AML-193 (cell line): ENCODE measurements at regions not wholly inside any gene's neighbourhood (a gene's known extent, or its start where the extent isn't known, plus 50 kb on each side); places are given as distances from the start of the nearest gene placed in this dataset.
"Not testable (repeated sequence)": the region's sequence is repeated elsewhere in the genome, so short reads cannot be mapped to it uniquely, and the experiment has no call there.

ENCODE experiments used
- DNase-seq, 2 experiments: peaks; one replicate each; lab custom pipeline; 2025; lab: John Stamatoyannopoulos, UW

GRCh38 chr2:19203866-19204265, 154.6 kb downstream of the OSR1 start:
- DNase-seq = no peak

- no peak for DNase-seq
These were observed 156.4 kb downstream of the OSR1 start for GRCh38 chr2:19201911-19202462.

- no peak for DNase-seq
These were observed 160.0 kb downstream of the OSR1 start for GRCh38 chr2:19198381-19198780.

- DNase-seq = no peak
These were observed 162.8 kb downstream of the OSR1 start for GRCh38 chr2:19195661-19196060.

- no peak for DNase-seq
These were observed 169.0 kb downstream of the OSR1 start for GRCh38 chr2:19189391-19189790.

- no peak for DNase-seq
These were observed 171.0 kb downstream of the OSR1 start for GRCh38 chr2:19187323-19188020.

GRCh38 chr2:19185086-19185485, 173.3 kb downstream of the OSR1 start:
- no peak for DNase-seq

GRCh38 chr2:19178175-19178574, 180.2 kb downstream of the OSR1 start:
- DNase-seq = no peak

GRCh38 chr2:19176977-19177376, 181.4 kb downstream of the OSR1 start:
- no peak for DNase-seq

GRCh38 chr2:19176172-19176852, 182.1 kb downstream of the OSR1 start:
- DNase-seq = no peak

- DNase-seq = no peak
These were observed 184.2 kb downstream of the OSR1 start for GRCh38 chr2:19174176-19174575.

- DNase-seq = no peak
These were observed 187.0 kb downstream of the OSR1 start for GRCh38 chr2:19171409-19171808.

- DNase-seq = no peak
These were observed 189.2 kb downstream of the OSR1 start for GRCh38 chr2:19169134-19169768.

- DNase-seq = not testable (repeated sequence)
These were observed 194.3 kb downstream of the OSR1 start for GRCh38 chr2:19164099-19164498.

GRCh38 chr2:19158896-19159295, 199.5 kb downstream of the OSR1 start:
- DNase-seq = no peak

- DNase-seq = no peak
These were observed 200.2 kb downstream of the OSR1 start for GRCh38 chr2:19158211-19158610.

- no peak for DNase-seq
These were observed 201.8 kb downstream of the OSR1 start for GRCh38 chr2:19156646-19157045.

GRCh38 chr2:19150726-19151125, 207.7 kb downstream of the OSR1 start:
- no peak for DNase-seq

GRCh38 chr2:19146867-19147266, 211.6 kb downstream of the OSR1 start:
- no peak for DNase-seq

- no peak for DNase-seq
These were observed 217.0 kb downstream of the OSR1 start for GRCh38 chr2:19141234-19142004.

GRCh38 chr2:19140463-19141208, 217.8 kb downstream of the OSR1 start:
- DNase-seq = no peak
